GM12872 (cell line): ENCODE measurements at regions not wholly inside any gene's neighbourhood (a gene's known extent, or its start where the extent isn't known, plus 50 kb on each side); places are given as distances from the start of the nearest gene placed in this dataset.

ENCODE experiments used
- TF ChIP-seq, protein P1 (sequence below): IDR thresholded peaks from 3 replicates; pipeline ENCODE4 v1.5.1; 2011; ENCODE audit warnings: low read depth, mild to moderate bottlenecking, low read length, moderate library complexity; ENCODE audit not compliant: insufficient read depth

DNA sequence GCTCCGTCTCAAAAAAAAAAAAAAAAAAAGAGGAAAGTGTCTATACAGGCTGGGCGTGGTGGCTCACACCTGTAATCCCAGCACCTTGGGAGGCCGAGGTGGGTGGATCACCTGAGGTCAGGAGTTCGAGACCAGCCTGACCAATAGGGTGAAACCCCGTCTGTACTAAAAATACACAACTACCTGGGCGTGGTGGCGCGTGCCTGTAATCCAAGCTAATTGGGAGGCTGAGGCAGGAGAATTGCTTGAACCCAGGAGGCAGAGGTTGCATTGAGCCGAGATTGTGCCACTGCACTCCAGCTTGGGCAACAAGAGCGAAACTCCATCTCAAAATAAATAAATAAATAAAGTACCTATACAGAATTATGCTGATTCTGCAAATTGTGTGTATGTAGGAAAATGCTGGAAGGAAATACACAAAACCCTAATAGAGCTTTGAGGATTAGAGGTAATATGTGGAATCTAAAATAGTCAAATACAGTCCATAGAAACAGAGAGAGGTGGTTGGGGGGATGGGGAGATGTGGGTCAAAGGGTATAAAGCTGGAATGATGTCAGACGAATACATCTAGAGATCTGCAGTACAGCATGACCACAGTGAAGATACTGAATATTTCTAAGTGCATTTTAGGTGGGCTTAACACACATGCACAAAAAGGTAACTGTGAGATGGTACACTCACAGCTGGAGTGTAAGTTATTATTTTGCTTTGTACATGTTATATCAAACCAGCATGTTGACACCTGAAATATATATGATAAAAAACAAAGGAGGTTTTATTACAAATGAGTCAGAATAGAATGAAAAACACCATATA, 174.5 kb upstream of the KLF14 start:
- TF ChIP-seq, protein P1, sequence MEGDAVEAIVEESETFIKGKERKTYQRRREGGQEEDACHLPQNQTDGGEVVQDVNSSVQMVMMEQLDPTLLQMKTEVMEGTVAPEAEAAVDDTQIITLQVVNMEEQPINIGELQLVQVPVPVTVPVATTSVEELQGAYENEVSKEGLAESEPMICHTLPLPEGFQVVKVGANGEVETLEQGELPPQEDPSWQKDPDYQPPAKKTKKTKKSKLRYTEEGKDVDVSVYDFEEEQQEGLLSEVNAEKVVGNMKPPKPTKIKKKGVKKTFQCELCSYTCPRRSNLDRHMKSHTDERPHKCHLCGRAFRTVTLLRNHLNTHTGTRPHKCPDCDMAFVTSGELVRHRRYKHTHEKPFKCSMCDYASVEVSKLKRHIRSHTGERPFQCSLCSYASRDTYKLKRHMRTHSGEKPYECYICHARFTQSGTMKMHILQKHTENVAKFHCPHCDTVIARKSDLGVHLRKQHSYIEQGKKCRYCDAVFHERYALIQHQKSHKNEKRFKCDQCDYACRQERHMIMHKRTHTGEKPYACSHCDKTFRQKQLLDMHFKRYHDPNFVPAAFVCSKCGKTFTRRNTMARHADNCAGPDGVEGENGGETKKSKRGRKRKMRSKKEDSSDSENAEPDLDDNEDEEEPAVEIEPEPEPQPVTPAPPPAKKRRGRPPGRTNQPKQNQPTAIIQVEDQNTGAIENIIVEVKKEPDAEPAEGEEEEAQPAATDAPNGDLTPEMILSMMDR = no peak

DNA sequence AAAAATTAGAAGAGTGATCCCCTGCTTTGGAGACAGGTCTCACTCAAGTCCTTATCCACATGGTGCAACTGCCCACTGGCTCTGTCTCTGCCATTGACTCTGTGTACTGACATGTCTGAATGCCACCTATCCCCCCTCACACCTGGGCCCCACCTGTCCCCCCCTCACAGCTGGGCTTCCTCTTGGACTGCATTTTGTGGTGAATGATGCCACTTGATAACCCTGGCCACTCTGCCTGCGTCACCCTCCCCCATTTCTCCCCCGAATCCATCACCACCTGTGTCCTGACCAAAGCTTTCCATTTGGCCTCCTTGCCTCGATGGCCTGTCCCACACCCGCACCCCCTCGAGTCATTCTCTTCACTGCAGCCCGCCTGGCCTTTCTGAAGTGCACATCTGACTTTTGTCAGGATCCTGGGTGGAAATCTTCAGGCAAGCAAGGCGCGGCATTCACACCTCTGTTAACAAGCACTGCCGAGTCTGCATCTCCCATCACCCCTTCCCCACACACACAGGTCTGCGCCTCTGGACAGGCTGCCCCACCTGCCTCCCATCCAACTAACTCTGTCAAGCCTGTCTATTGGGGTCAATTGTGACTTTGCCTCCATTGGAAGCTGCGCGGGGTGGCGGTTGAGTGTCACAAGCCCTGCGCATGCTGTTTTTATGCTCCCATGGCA, 175.3 kb upstream of the KLF14 start:
- TF ChIP-seq, protein P1 = no peak

DNA sequence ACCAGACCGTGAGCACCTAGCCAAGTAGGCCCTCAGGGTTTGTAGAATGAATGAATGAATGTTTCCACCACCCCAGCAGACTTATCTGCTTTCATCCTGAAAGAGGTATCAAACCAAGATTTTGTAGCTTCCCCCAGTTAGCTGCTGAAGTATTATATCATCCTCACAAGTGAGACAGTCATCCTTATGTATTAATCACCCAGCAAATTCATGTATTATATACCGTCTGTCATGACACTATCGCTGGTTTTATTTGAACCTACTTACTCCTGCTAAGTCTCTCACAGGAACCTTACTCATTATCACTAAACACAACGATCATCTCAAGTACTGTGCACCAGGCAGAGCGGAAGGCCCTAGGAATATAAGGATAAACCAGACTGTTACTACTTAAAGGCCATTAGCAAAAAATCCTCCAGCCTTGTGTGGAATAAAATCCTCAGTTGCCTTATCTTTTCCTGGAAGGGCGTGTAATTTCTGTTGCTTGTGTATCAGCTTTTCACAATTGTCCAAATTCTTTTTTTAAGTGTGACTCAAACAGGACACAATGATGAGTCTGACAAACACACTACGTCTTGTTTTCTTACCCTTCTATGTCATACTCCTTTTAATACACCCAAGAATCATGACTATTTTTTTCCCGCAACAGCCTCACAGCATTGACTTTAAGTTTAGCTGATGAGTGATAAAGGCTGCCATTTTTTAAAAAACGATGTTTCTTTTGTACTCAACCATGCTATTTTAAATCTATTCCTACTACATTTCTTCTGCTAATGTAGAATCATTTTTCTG, 176.1 kb upstream of the KLF14 start:
- TF ChIP-seq, protein P1 = no peak

DNA sequence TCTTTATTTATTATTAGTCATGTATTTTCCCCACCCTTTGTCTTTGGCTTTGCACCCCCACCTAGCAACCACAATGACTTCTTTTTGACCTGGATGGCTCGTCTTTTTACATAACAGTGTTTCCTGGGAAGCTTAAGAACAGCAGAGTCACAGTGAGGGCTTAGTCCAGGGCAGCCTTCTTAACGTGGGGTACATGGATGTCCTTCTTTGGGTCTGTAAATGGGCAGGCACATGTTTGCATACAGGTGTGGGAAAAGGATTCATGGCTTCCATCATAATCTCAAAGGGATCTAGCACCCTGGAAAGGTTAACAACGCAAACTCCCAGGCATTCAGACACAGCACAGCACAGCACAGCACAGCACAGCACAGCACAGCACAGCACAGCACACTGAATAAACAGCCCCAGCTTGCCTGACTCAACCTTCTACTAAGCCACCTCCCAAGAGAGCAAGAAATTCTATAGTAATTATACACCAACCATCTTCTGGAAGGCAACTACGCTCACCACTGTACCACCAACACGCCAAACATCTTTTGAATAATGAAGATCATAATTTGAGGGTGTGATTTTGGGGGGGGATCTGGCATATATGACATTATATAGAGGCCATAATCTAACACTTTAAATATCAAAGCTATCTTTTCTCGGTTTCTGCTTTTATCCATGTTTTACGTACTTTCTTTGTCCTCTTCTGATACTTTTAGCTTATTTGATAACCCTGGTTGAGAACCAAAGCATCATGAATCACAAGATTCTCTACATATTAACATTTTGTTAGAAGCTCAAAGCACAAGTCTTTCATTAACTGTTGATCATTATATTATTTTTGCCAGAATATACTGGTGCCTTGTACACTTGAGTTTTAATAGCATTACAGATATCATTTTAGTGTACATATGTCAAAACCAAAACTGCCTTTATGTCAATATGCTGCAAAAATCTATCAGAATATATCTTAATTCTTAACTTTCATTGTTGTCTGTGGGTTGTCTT, 177.2 kb upstream of the KLF14 start:
- TF ChIP-seq, protein P1 = no peak

DNA sequence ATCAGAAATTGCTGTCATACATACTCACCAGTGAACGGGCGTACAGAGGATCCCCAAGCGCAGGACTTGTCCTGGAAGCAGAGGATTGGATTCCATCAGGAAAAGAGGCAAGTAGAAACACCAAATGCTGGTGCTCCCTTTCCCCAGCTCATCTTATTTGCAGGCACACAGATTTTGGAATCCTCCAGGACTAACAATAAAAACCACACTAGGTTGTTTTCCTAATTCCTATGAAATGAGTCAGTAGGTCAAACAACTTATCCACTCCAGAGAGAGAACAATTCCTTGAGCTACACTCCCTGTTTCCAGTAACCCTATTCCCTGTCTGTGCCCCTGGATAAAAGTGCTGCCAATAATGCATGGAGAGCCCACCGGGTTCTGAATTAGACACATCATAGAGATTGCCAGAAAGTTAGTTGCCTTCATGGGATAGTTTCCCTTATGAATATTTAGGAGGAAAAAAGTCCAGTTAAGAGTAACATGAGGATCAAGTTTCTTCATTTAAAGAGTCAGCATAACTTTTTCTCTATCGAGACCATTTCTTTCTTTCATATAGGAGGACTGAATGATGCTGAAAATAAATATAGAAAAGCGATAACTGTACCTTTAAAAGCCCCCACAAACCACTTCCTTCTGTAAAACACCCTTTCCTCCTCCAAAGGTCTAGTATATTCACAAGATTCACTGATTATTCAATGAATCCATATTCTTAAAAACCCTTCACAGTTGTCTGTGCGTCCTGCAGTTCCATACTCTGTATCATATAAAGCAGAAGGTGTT, 178.3 kb upstream of the KLF14 start:
- TF ChIP-seq, protein P1 = no peak

DNA sequence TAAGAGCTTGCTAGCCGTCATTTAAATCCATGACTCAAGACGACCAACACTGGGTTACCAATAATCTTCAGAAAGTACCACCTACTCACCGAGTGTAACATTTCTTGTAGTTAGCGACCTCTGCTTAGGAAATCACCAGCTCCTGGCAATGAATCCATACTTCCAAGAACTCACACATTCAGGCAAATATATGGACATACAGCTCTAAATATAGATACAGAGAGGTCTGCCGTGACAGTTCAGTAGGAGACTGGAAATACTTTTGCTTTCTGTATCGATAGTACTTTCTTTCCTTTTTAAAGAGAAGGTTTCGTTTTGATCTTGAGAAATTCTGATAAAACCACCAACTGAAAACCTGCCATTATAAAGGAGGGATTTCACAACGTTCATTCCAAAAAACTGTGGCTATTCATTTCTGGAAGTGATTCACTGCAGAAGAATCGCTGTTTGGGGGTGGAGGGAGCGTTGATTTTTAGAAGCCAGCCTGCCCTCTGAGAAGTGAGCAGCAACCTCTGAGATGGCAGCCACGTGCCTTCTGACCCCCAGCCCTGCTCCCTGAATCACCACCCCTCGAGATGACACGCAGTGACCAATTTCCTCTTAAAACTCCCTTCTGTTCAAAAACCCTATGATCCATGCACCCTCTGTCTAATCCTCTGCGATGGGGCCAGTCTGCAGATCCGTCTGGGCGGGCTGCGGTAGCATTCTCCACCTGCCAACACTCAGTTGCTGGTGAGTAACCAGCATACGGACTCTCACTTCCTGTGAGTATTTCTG, 179.0 kb upstream of the KLF14 start:
- TF ChIP-seq, protein P1 = no peak
